H1 (cell line): ENCODE measurements at regions not wholly inside any gene's neighbourhood (a gene's known extent, or its start where the extent isn't known, plus 50 kb on each side); places are given as distances from the start of the nearest gene placed in this dataset.

Source experiments
- CTCF ChIA-PET: fragments of 300-600 bp; sonication (Branson Sonifier 250); formaldehyde crosslinking; loops from one replicate; lab custom pipeline; 2021; ENCODE audit not compliant: partially characterized antibody; lab: Charles Lee
- POLR2A ChIA-PET: fragments of 300-600 bp; sonication (Branson Sonifier 250); formaldehyde crosslinking; loops from one replicate; lab custom pipeline; 2021; ENCODE audit warnings: inconsistent platforms; ENCODE audit not compliant: partially characterized antibody; lab: Charles Lee
- DNase-seq, 2 experiments: peaks; one replicate each; pipeline versions ENCODE4 v3.0.0 to v3.0.0-alpha.2; 2010 to 2022; ENCODE audit warnings: low spot score in 2 of 2, low read depth in 1 of 2, mixed read lengths in 1 of 2
- FAIRE-seq: peaks from 2 replicates; lab custom pipeline; 2011; peaks lifted over from hg19 to GRCh38; lab: Jason Lieb, UNC
- H2AFZ ChIP-seq: 2 replicates; pipeline ENCODE4 v1.8.1; 2012; ENCODE audit warnings: low read length, inconsistent platforms
- H2AK5ac ChIP-seq: 2 replicates; pipeline ENCODE4 v1.6.1; 2013; ENCODE audit warnings: low read depth, low read length
- H2BK120ac ChIP-seq: replicated peaks from 2 replicates; pipeline ENCODE3; 2013; ENCODE audit warnings: low read depth, low read length, inconsistent platforms
- H2BK12ac ChIP-seq: 2 replicates; pipeline ENCODE4 v1.6.1; 2013; ENCODE audit warnings: low read depth, low read length
- H2BK15ac ChIP-seq: 2 replicates; pipeline ENCODE4 v1.6.1; 2013; ENCODE audit warnings: low read length
- H2BK20ac ChIP-seq: 2 replicates; pipeline ENCODE4 v1.6.1; 2013; ENCODE audit warnings: low read length
- H2BK5ac ChIP-seq: 2 replicates; pipeline ENCODE4 v1.6.1; 2013; ENCODE audit warnings: low read depth, low read length
- H3K14ac ChIP-seq: 2 replicates; pipeline ENCODE4 v1.6.1; 2013; ENCODE audit warnings: inconsistent platforms; ENCODE audit not compliant: insufficient read length
- H3K18ac ChIP-seq: 2 replicates; pipeline ENCODE4 v1.6.1; 2013; ENCODE audit warnings: low read length; ENCODE audit errors: extremely low read depth
- H3K23ac ChIP-seq: 2 replicates; pipeline ENCODE4 v1.6.1; 2013; ENCODE audit warnings: inconsistent platforms; ENCODE audit not compliant: insufficient read length
- H3K23me2 ChIP-seq: 2 replicates; pipeline ENCODE4 v1.6.1; 2013; ENCODE audit warnings: low read depth, low read length
- H3K27ac ChIP-seq: 2 replicates; pipeline ENCODE4 v1.6.1; 2011; ENCODE audit warnings: low read depth, low read length, inconsistent platforms
- H3K27me3 ChIP-seq, 4 experiments: replicated peaks in 1 of 4; 1 replicate in 1 of 4; 2 replicates in 3 of 4; pipeline versions ENCODE4 v1.6.1 to v1.8.1; 2011 to 2013; ENCODE audit warnings: low read length in 3 of 4, mild to moderate bottlenecking in 3 of 4, inconsistent platforms in 2 of 4, mixed read lengths in 2 of 4, moderate library complexity in 1 of 4; ENCODE audit not compliant: control insufficient read depth in 3 of 4, insufficient read depth in 3 of 4; ENCODE audit errors: extremely low read depth in 1 of 4
- H3K36me3 ChIP-seq, 4 experiments: 2 replicates each; pipeline versions ENCODE4 v1.6.1 to v1.8.1; 2011 to 2013; ENCODE audit warnings: mild to moderate bottlenecking in 4 of 4, low read length in 3 of 4, moderate library complexity in 2 of 4, control low read depth in 1 of 4, inconsistent platforms in 1 of 4; ENCODE audit not compliant: insufficient read depth in 4 of 4, control insufficient read depth in 2 of 4
- H3K4ac ChIP-seq: replicated peaks from 2 replicates; pipeline ENCODE3; 2013; ENCODE audit warnings: low read length, low read depth, mixed read lengths, inconsistent platforms; ENCODE audit not compliant: insufficient read length
- H3K4me1 ChIP-seq, 4 experiments: replicated peaks in 1 of 4; 1 replicate in 1 of 4; 2 replicates in 3 of 4; pipeline versions ENCODE4 v1.6.1 to v1.8.1; 2011 to 2013; ENCODE audit warnings: low read length in 3 of 4, inconsistent platforms in 2 of 4, mixed read lengths in 1 of 4; ENCODE audit not compliant: insufficient read depth in 4 of 4, control insufficient read depth in 3 of 4
- H3K4me2 ChIP-seq, 2 experiments: 2 replicates each; pipeline versions ENCODE4 v1.6.1 to v1.8.1; 2011 to 2013; ENCODE audit warnings: low read depth in 2 of 2, low read length in 2 of 2, control low read depth in 1 of 2, inconsistent platforms in 1 of 2, mild to moderate bottlenecking in 1 of 2; ENCODE audit not compliant: insufficient read depth in 1 of 2
- H3K4me3 ChIP-seq, 4 experiments: fragments of 200-600, 300-600 bp in 1 of 4; sonication (generic), shearing (Covaris generic), sonication (Bioruptor Twin) in 1 of 4; 2 replicates each; pipeline versions ENCODE4 v1.5.1 to v1.8.1; 2011 to 2016; ENCODE audit warnings: low read length in 4 of 4, low read depth in 3 of 4, control low read depth in 2 of 4, inconsistent platforms in 2 of 4, mild to moderate bottlenecking in 2 of 4, mixed read lengths in 1 of 4, moderate library complexity in 1 of 4; ENCODE audit not compliant: insufficient read depth in 2 of 4; ENCODE audit errors: extremely low read depth in 1 of 4
- H3K56ac ChIP-seq: replicated peaks from 2 replicates; pipeline ENCODE3; 2013; ENCODE audit warnings: low read depth, mild to moderate bottlenecking, mixed read lengths, low read length, inconsistent platforms; ENCODE audit not compliant: insufficient read length
- H3K79me1 ChIP-seq: 2 replicates; pipeline ENCODE4 v1.6.1; 2013; ENCODE audit warnings: low read depth, low read length, control low read depth
- H3K79me2 ChIP-seq, 2 experiments: 2 replicates each; pipeline versions ENCODE4 v1.6.1 to v1.8.1; 2012 to 2013; ENCODE audit warnings: low read length in 2 of 2, mild to moderate bottlenecking in 2 of 2, inconsistent platforms in 1 of 2; ENCODE audit not compliant: insufficient read depth in 2 of 2, control insufficient read depth in 1 of 2
- H3K9ac ChIP-seq, 4 experiments: replicated peaks in 1 of 4; 1 replicate in 1 of 4; 2 replicates in 3 of 4; pipeline versions ENCODE4 v1.6.1 to v1.8.1; 2011 to 2013; ENCODE audit warnings: low read depth in 3 of 4, low read length in 3 of 4, control low read depth in 2 of 4, mild to moderate bottlenecking in 2 of 4, moderate library complexity in 2 of 4, inconsistent platforms in 1 of 4; ENCODE audit errors: extremely low read depth in 1 of 4
- H3K9me3 ChIP-seq, 2 experiments: 2 replicates each; pipeline versions ENCODE4 v1.6.1 to v1.8.1; 2012 to 2013; ENCODE audit warnings: mild to moderate bottlenecking in 2 of 2, moderate library complexity in 2 of 2, control low read depth in 1 of 2, inconsistent platforms in 1 of 2, low read depth in 1 of 2, low read length in 1 of 2, mixed read lengths in 1 of 2; ENCODE audit not compliant: insufficient read depth in 2 of 2
- H4K20me1 ChIP-seq, 2 experiments: replicated peaks in 1 of 2; 2 replicates each; pipeline versions ENCODE3 to v1.8.1; 2011 to 2013; ENCODE audit warnings: inconsistent platforms in 2 of 2, low read length in 2 of 2, mild to moderate bottlenecking in 1 of 2; ENCODE audit not compliant: insufficient read depth in 2 of 2, control insufficient read depth in 1 of 2
- H4K5ac ChIP-seq: 2 replicates; pipeline ENCODE4 v1.6.1; 2013; ENCODE audit warnings: low read length, low read depth, mixed read lengths, inconsistent platforms; ENCODE audit not compliant: insufficient read length
- H4K8ac ChIP-seq: 2 replicates; pipeline ENCODE4 v1.8.0; 2013; ENCODE audit warnings: mild to moderate bottlenecking, moderate library complexity, low read length, inconsistent platforms; ENCODE audit not compliant: insufficient read depth; ENCODE audit errors: extremely low read depth
- H4K91ac ChIP-seq: replicated peaks from 2 replicates; pipeline ENCODE3; 2013; ENCODE audit warnings: low read length, mixed read lengths, inconsistent platforms; ENCODE audit not compliant: insufficient read length
- HDAC2 ChIP-seq, 2 experiments: fragments of 300-600 bp in 1 of 2; sonication (generic) in 1 of 2; IDR thresholded peaks; 2 replicates each; pipeline ENCODE4 v1.6.1; 2011 to 2012; ENCODE audit warnings: low read depth in 2 of 2, low read length in 2 of 2, mild to moderate bottlenecking in 2 of 2, moderate library complexity in 2 of 2, borderline replicate concordance in 1 of 2, inconsistent platforms in 1 of 2
- KDM5A ChIP-seq: fragments of 200-600 bp; IDR thresholded peaks from 2 replicates; pipeline ENCODE4 v1.7.1; 2012; ENCODE audit warnings: mild to moderate bottlenecking, low read length, inconsistent platforms, mixed read lengths
- NRF1 ChIP-seq: IDR thresholded peaks from 2 replicates; pipeline ENCODE4 v1.6.1; 2011; ENCODE audit warnings: mild to moderate bottlenecking, low read depth, low read length, improper control_type of control experiment
- WGBS, 2 experiments: shearing (Covaris generic) in 1 of 2; methylation state at CpG; one replicate each; pipeline versions ENCODE4 v1.1.6 to v1.1.7; 2013 to 2015; ENCODE audit warnings: low lambda C conversion rate in 2 of 2, mixed read lengths in 2 of 2, inconsistent platforms in 1 of 2, low coverage in 1 of 2, missing lambda C conversion rate in 1 of 2; ENCODE audit not compliant: insufficient replicate concordance in 2 of 2, insufficient coverage in 1 of 2, insufficient read length in 1 of 2; ENCODE audit errors: extremely low coverage in 1 of 2, missing lambda C conversion rate in 1 of 2; 5-methylcytosine and 5-hydroxymethylcytosine counted together

- Histone ChIP-seq H3K23ac (no peak overlapping the region), H3K36me3 (no peaks in the 10 kb centered on the region), H3K14ac (no peak overlapping the region), H3K4me2 (no peak overlapping the region), H2AFZ (no peak overlapping the region), H3K79me2 (no peaks in the 10 kb centered on the region), H3K27me3 (no peaks in the 10 kb centered on the region), H3K18ac (no peak overlapping the region), H2BK20ac (no peak overlapping the region), H3K79me1 (no peaks in the 10 kb centered on the region), H2BK12ac (no peak overlapping the region), H2BK120ac (no peak overlapping the region), H3K4me1 (no peaks in the 10 kb centered on the region), H2BK5ac (no peak overlapping the region), H3K9ac (no peak overlapping the region), H4K91ac (no peak overlapping the region), H4K5ac (no peak overlapping the region), H2AK5ac (no peak overlapping the region), H3K56ac (no peak overlapping the region), H3K23me2 (no peaks in the 10 kb centered on the region), H4K20me1 (no peaks in the 10 kb centered on the region), H4K8ac (no peak overlapping the region), H3K9me3 (no peaks in the 10 kb centered on the region), H3K4me3 (no peak overlapping the region), H3K27ac (no peak overlapping the region), H2BK15ac (no peak overlapping the region), H3K4ac (no peak overlapping the region)
- 92% methylated on average over 5 of the region's 5 CpGs; no CpG with 5 or more reads in 1 of the 2 experiments for WGBS, 2 experiments
- ChIA-PET POLR2A (no interaction called here), CTCF (interaction anchor here (0.6 to 1.3 kb wide), 2 partner anchors 13 to 75 kb away, joined by 3 read pairs; no protein-coding TSS in a partner anchor)
- FAIRE-seq (no peak), DNase-seq (no peak)
- TF ChIP-seq HDAC2 (IDR thresholded peaks at IDR 0.05; ENCODE audit: borderline replicate concordance in 1 of 2, low read depth in 2 of 2, low read length in 2 of 2) = no peak
- TF ChIP-seq NRF1 = no peak
- no peak for TF ChIP-seq KDM5A
Measured at GRCh38 chr18:22073411-22073810, 96.0 kb upstream of the GATA6 start.
